SU-DHL-6 (cell line): ENCODE measurements at regions not wholly inside any gene's neighbourhood (a gene's known extent, or its start where the extent isn't known, plus 50 kb on each side); places are given as distances from the start of the nearest gene placed in this dataset.

Source experiments
- H2AFZ ChIP-seq: fragments of 200-600 bp; sonication (generic); 2 replicates; pipeline ENCODE4 v1.6.1; 2014; ENCODE audit warnings: low read depth, mild to moderate bottlenecking, moderate library complexity, mixed read lengths, antibody characterized with exemption, low read length; ENCODE audit not compliant: severe bottlenecking
- H3F3A ChIP-seq: fragments of 200-600 bp; shearing (Covaris generic); 2 replicates; pipeline ENCODE4 v1.6.0; 2016; ENCODE audit warnings: antibody characterized with exemption, mild to moderate bottlenecking; ENCODE audit not compliant: insufficient read depth
- H3K27ac ChIP-seq: fragments of 200-600 bp; sonication (generic); 2 replicates; pipeline ENCODE4 v1.5.1; 2016; ENCODE audit warnings: low read depth, mild to moderate bottlenecking, low read length, moderate library complexity, mixed read lengths
- H3K27me3 ChIP-seq: fragments of 200-600 bp; sonication (generic), shearing (Covaris generic); 2 replicates; pipeline ENCODE4 v1.6.0; 2014; ENCODE audit warnings: mild to moderate bottlenecking, low read length
- H3K36me3 ChIP-seq: fragments of 200-600 bp; sonication (generic); 2 replicates; pipeline ENCODE4 v1.6.1; 2014; ENCODE audit warnings: mild to moderate bottlenecking, low read length, mixed read lengths
- H3K4me2 ChIP-seq: fragments of 300-600, 200-600 bp; shearing (Covaris generic), sonication (generic); 2 replicates; pipeline ENCODE4 v1.6.0; 2014; ENCODE audit warnings: low read length, low read depth, mild to moderate bottlenecking; ENCODE audit not compliant: poor library complexity, severe bottlenecking
- H3K4me3 ChIP-seq: fragments of 200-600 bp; sonication (generic); 2 replicates; pipeline ENCODE4 v1.5.1; 2014; ENCODE audit warnings: antibody characterized with exemption, low read length, mild to moderate bottlenecking, mixed read lengths; ENCODE audit not compliant: insufficient read depth, poor library complexity, severe bottlenecking
- H3K79me2 ChIP-seq: fragments of 200-600 bp; sonication (generic); 2 replicates; pipeline ENCODE4 v1.6.1; 2014; ENCODE audit warnings: mild to moderate bottlenecking, low read length, moderate library complexity; ENCODE audit not compliant: insufficient read depth
- H3K9ac ChIP-seq: fragments of 200-600 bp; sonication (generic); 2 replicates; pipeline ENCODE4 v1.7.0; 2014; ENCODE audit warnings: mild to moderate bottlenecking, low read length
- H3K9me2 ChIP-seq: fragments of 200-600 bp; sonication (generic); replicated peaks from 2 replicates; pipeline ENCODE4 v1.6.1; 2014; ENCODE audit warnings: low read length; ENCODE audit not compliant: insufficient read depth
- H3K9me3 ChIP-seq: fragments of 200-600 bp; sonication (generic); 2 replicates; pipeline ENCODE4 v1.6.1; 2014; ENCODE audit warnings: low read length, mixed read lengths; ENCODE audit not compliant: insufficient read depth
- H4K20me1 ChIP-seq: fragments of 200-600 bp; sonication (generic); 2 replicates; pipeline ENCODE4 v1.6.1; 2014; ENCODE audit warnings: low read depth, mild to moderate bottlenecking, antibody characterized with exemption, low read length, moderate library complexity, mixed read lengths
- CTCF ChIP-seq: fragments of 200-600 bp; sonication (generic); IDR thresholded peaks from one replicate; pipeline ENCODE4 v1.5.1; 2017; ENCODE audit warnings: antibody characterized with exemption, mild to moderate bottlenecking, low read length, moderate library complexity; ENCODE audit not compliant: insufficient read depth, poor library complexity, severe bottlenecking
- EZH2phosphoT487 ChIP-seq: fragments of 200-600 bp; sonication (generic), shearing (Covaris generic); conservative IDR thresholded peaks from 2 replicates; pipeline ENCODE4 v1.6.1; 2018; ENCODE audit warnings: mild to moderate bottlenecking, antibody characterized with exemption, low read length, moderate library complexity, mixed read lengths

DNA sequence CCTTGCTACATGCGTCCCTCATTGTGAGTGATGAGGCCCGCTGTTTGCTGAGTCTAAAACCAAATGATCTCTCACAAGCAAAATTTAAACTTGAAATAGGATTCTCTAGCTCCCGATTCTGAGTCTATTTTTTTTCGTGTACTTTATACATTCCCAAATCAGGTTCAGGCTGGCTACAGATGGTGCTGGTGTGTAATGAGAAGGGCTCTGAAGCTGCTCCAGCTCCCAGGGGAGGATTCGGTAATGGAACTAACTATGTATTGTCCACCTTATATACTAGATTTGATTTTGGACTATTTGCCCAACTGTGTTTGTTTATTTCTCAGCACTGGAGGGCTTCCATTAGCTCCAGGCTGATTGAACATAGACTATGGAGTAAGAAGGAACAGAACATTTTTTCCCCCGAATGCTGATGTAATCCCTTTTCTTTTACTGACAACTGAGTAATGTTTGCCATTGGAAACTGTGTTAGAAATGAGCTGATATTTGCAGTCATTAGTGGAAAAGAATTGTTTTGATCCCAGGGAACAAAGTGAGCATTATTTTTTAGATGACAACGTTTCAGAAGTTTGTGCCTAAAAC is 274.0 kb upstream of the FIGN start:
- Histone ChIP-seq H3F3A (no peaks in the 10 kb centered on the region), H2AFZ (no peak overlapping the region), H4K20me1 (no peaks in the 10 kb centered on the region), H3K9me3 (no peaks in the 10 kb centered on the region), H3K27ac (no peak overlapping the region), H3K9me2 (no peaks in the 10 kb centered on the region), H3K4me2 (no peak overlapping the region), H3K36me3 (no peaks in the 10 kb centered on the region), H3K9ac (no peak overlapping the region), H3K79me2 (no peaks in the 10 kb centered on the region), H3K4me3 (no peak overlapping the region), H3K27me3 (no peaks in the 10 kb centered on the region)
- TF ChIP-seq CTCF (no peak), EZH2phosphoT487 (no peak)

DNA sequence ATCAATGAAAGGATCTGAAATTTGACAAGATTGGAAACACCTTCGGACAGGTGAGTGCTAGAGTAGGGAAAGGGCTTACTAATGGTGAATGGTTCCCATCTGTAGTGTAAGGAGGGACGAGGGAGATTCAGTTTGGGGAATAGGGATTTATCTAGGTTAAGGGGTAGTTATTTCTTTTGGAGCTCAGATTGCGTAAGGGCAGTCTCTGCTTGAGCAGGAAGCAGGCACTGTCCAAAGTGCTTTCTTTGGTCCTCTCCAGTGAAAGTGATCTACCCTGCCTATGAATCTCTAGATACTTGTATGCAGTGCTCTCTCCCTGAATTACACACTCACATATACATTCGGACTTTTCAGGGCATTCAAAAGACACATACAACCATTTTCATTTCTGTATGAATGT is 272.9 kb upstream of the FIGN start:
- Histone ChIP-seq H3K27me3 (no peaks in the 10 kb centered on the region), H4K20me1 (no peaks in the 10 kb centered on the region), H3F3A (no peaks in the 10 kb centered on the region), H3K4me2 (no peak overlapping the region), H3K4me3 (no peak overlapping the region), H3K79me2 (no peaks in the 10 kb centered on the region), H3K27ac (no peak overlapping the region), H3K9me3 (no peaks in the 10 kb centered on the region), H3K9ac (no peak overlapping the region), H3K36me3 (no peaks in the 10 kb centered on the region), H2AFZ (no peak overlapping the region), H3K9me2 (no peaks in the 10 kb centered on the region)
- TF ChIP-seq CTCF (no peak), EZH2phosphoT487 (no peak)

DNA sequence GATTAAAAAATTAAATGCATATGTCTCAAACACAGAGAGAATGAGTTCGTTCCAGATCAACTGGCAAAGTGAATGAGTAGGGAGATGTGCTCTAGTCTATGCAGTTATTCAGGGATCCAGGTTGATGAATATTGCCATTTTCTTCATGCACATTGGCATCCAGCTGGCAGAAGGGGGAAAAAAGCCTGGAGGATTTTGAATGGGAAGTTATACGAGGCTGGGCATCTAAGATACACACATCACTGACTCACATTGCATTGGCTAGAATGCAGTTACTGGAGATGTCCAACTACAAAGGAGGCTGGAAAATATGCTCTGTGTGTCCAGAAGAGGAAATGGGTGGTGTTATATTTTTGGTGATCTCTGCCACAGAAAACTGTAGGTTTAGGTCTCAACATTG is 270.9 kb upstream of the FIGN start:
- no peaks in the 10 kb centered on the region for H3F3A ChIP-seq
- no peak overlapping the region for H3K4me3 ChIP-seq
- no peak overlapping the region for H3K27ac ChIP-seq
- H3K9me3 ChIP-seq: no peaks in the 10 kb centered on the region
- no peaks in the 10 kb centered on the region for H4K20me1 ChIP-seq
- H3K79me2 ChIP-seq: no peaks in the 10 kb centered on the region
- no peaks in the 10 kb centered on the region for H3K9me2 ChIP-seq
- no peak overlapping the region for H3K4me2 ChIP-seq
- no peak overlapping the region for H2AFZ ChIP-seq
- no peaks in the 10 kb centered on the region for H3K27me3 ChIP-seq
- no peak overlapping the region for H3K9ac ChIP-seq
- no peak for TF ChIP-seq CTCF
- TF ChIP-seq EZH2phosphoT487: no peak
- H3K36me3 ChIP-seq: no peaks in the 10 kb centered on the region
